Right ventricle myocardium inferior (tissue), 1 donor: ENCODE measurements at regions not wholly inside any gene's neighbourhood (a gene's known extent, or its start where the extent isn't known, plus 50 kb on each side); places are given as distances from the start of the nearest gene placed in this dataset.
A peak's percentile ranks its signal among the peaks of the same experiment; 100 is the strongest.

Source experiments
- ATAC-seq: fragments of 200-7000 bp; cut with Tn5 transposase; one replicate; pipeline ENCODE4 v1.9.1; 2020; ENCODE audit warnings: mild to moderate bottlenecking, moderate library complexity
- DNase-seq: peaks from one replicate; pipeline ENCODE4 v3.0.0; 2021; ENCODE audit errors: missing footprints
- intact Hi-C: fragments of 100-400 bp; cut with DNase I; formaldehyde crosslinking; loops from one replicate; pipeline ENCODE4 v1.11.0; 2022
- donor health status: DM: no; HTN: yes; CAD: no; lungs with severe emphysema.

- no peak for DNase-seq
- no peak for ATAC-seq
- intact Hi-C loops, result no loop called here
Measured at GRCh38 chr18:45166836-45167551, 448.3 kb upstream of the SLC14A2 start.

- no peak for ATAC-seq
- no peak for DNase-seq
- intact Hi-C loops, result no loop called here
Measured at GRCh38 chr18:45167631-45168280, 447.5 kb upstream of the SLC14A2 start.

- intact Hi-C loops, result no loop called here
- no peak for ATAC-seq
- no peak for DNase-seq
Measured at GRCh38 chr18:45168866-45169600, 446.2 kb upstream of the SLC14A2 start.

- no peak for DNase-seq
- peak; percentile 81 for ATAC-seq
- intact Hi-C loops, result no loop called here
Measured at GRCh38 chr18:45169610-45170009, 445.7 kb upstream of the SLC14A2 start.

GRCh38 chr18:45171679-45172191 lies 443.5 kb upstream of the SLC14A2 start:
- DNase-seq, result no peak
- peak; percentile 88 for ATAC-seq
- intact Hi-C loops, result no loop called here

- intact Hi-C loops, result no loop called here
- ATAC-seq (no peak), DNase-seq (no peak)
Measured at GRCh38 chr18:45173327-45173726, 441.9 kb upstream of the SLC14A2 start.

- intact Hi-C loops, result no loop called here
- ATAC-seq, result no peak
Measured at GRCh38 chr18:45173799-45174519, 441.3 kb upstream of the SLC14A2 start.

GRCh38 chr18:45174629-45175136 lies 440.6 kb upstream of the SLC14A2 start:
- no peak for ATAC-seq
- intact Hi-C loops, result no loop called here

More at GRCh38 chr18:45173799-45174519, 441.3 kb upstream of the SLC14A2 start:
- DNase-seq, result no peak

GRCh38 chr18:45175511-45175910 lies 439.8 kb upstream of the SLC14A2 start:
- intact Hi-C loops, result no loop called here

More at GRCh38 chr18:45174629-45175136, 440.6 kb upstream of the SLC14A2 start:
- DNase-seq, result no peak

GRCh38 chr18:45186832-45187231 lies 428.4 kb upstream of the SLC14A2 start:
- no peak for ATAC-seq
- intact Hi-C loops, result no loop called here

More at GRCh38 chr18:45175511-45175910, 439.8 kb upstream of the SLC14A2 start:
- DNase-seq (no peak), ATAC-seq (no peak)

GRCh38 chr18:45191795-45192194 lies 423.5 kb upstream of the SLC14A2 start:
- intact Hi-C loops, result no loop called here
- DNase-seq, result no peak
- no peak for ATAC-seq

More at GRCh38 chr18:45186832-45187231, 428.4 kb upstream of the SLC14A2 start:
- DNase-seq, result no peak

GRCh38 chr18:45197526-45197970 lies 417.7 kb upstream of the SLC14A2 start:
- intact Hi-C loops, result no loop called here
- no peak for ATAC-seq
- DNase-seq, result no peak

- ATAC-seq, result no peak
- DNase-seq, result no peak
- intact Hi-C loops, result no loop called here
Measured at GRCh38 chr18:45198526-45198925, 416.8 kb upstream of the SLC14A2 start.

- no peak for DNase-seq
- ATAC-seq, result no peak
- intact Hi-C loops, result no loop called here
Measured at GRCh38 chr18:45201029-45201428, 414.2 kb upstream of the SLC14A2 start.

- intact Hi-C loops, result no loop called here
- no peak for DNase-seq
- no peak for ATAC-seq
Measured at GRCh38 chr18:45201489-45201888, 413.8 kb upstream of the SLC14A2 start.

GRCh38 chr18:45202061-45202460 lies 413.2 kb upstream of the SLC14A2 start:
- DNase-seq, result no peak
- intact Hi-C loops, result no loop called here
- ATAC-seq, result no peak

GRCh38 chr18:45203677-45204076 lies 411.6 kb upstream of the SLC14A2 start:
- intact Hi-C loops, result no loop called here
- DNase-seq (no peak), ATAC-seq (no peak)

GRCh38 chr18:45207328-45207727 lies 407.9 kb upstream of the SLC14A2 start:
- ATAC-seq, result no peak
- no peak for DNase-seq
- intact Hi-C loops, result no loop called here

GRCh38 chr18:45208164-45208563 lies 407.1 kb upstream of the SLC14A2 start:
- DNase-seq (no peak), ATAC-seq (no peak)
- intact Hi-C loops, result no loop called here
